Aorta (tissue), 5 donors: ENCODE measurements at regions not wholly inside any gene's neighbourhood (a gene's known extent, or its start where the extent isn't known, plus 50 kb on each side); places are given as distances from the start of the nearest gene placed in this dataset.

Experiments
- ATAC-seq: fragments of 200-7000 bp; cut with Tn5 transposase; one replicate; pipeline ENCODE4 v1.9.1; 2022; ENCODE audit warnings: moderate library complexity; ENCODE audit not compliant: low FRiP score
- DNase-seq, 2 donors: peaks; one replicate each; pipeline ENCODE4 v3.0.0-alpha.2; 2020
- H3K27ac ChIP-seq, 2 donors: one replicate each; pipeline ENCODE4 v1.5.1; 2013; ENCODE audit warnings: low read length in 2 of 2, mild to moderate bottlenecking in 2 of 2, moderate library complexity in 2 of 2, control low read depth in 1 of 2, inconsistent platforms in 1 of 2, low read depth in 1 of 2
- H3K27me3 ChIP-seq, 2 donors: one replicate each; pipeline ENCODE4 v1.6.1; 2013; ENCODE audit warnings: control low read depth in 1 of 2, low read length in 1 of 2, mild to moderate bottlenecking in 1 of 2, moderate library complexity in 1 of 2; ENCODE audit not compliant: insufficient read depth in 2 of 2, control insufficient read depth in 1 of 2
- H3K36me3 ChIP-seq, 2 donors: one replicate each; pipeline ENCODE4 v1.6.1; 2013; ENCODE audit warnings: control low read depth in 1 of 2, low read length in 1 of 2, mild to moderate bottlenecking in 1 of 2; ENCODE audit not compliant: insufficient read depth in 2 of 2, control insufficient read depth in 1 of 2
- H3K4me1 ChIP-seq, 2 donors: one replicate each; pipeline ENCODE4 v1.6.1; 2013; ENCODE audit warnings: low read length in 2 of 2, control low read depth in 1 of 2, mild to moderate bottlenecking in 1 of 2, moderate library complexity in 1 of 2; ENCODE audit not compliant: insufficient read depth in 2 of 2, control insufficient read depth in 1 of 2
- H3K4me3 ChIP-seq, 2 donors: one replicate each; pipeline ENCODE4 v1.5.1; 2013; ENCODE audit warnings: low read length in 2 of 2, control low read depth in 1 of 2, mild to moderate bottlenecking in 1 of 2
- H3K9me3 ChIP-seq: one replicate; pipeline ENCODE4 v1.6.1; 2013; ENCODE audit warnings: mild to moderate bottlenecking, low read length; ENCODE audit not compliant: control insufficient read depth
- WGBS, 2 donors: extraction: QIAGEN DNeasy Blood & Tissue Kit; methylation state at CpG; one replicate each; pipeline ENCODE4 v1.1.7; 2013; 5-methylcytosine and 5-hydroxymethylcytosine counted together
- intact Hi-C, 2 donors: fragments of 100-400 bp; cut with DNase I; formaldehyde crosslinking; loops; one replicate each; pipeline versions ENCODE4 v1.14.2 to v1.15.0; 2022
- donor health status: healthy with polysubstance abuse.
- donor health status: Bipolar disorder and iron deficiency.
- donor health status: DM: no; HTN: no; CAD: no.
- donor health status: DM: no; HTN: no; CAD: no.
- donor health status: DM: yes; HTN: yes; CAD: no.

DNA sequence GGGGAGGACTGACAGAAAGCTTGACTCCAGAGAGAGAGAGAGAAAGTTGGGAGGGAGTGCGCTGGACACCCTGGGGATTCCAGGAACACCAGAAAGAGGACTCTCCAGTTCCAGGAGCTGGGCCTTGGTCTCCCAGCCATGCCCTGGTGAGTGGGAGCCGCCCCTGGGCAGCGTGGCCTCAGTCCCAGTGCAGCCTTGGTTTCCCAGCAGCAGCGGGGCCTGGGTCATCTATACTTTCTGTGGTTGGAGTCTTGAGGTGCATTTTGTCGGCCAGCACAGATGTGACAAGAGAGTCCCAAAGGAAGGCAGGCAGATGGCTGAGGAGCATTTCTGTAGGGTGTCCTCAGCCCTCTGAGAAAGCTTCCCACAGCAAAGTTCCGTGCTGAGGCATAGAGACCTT lies 334.7 kb upstream of the ZNF32 start:
- H3K4me3 ChIP-seq, result no peak overlapping the region
- H3K9me3 ChIP-seq, result no peaks in the 10 kb centered on the region
- no peaks in the 10 kb centered on the region for H3K4me1 ChIP-seq
- no peak overlapping the region for H3K27ac ChIP-seq
- 96 to 98% methylated on average over 6 of the region's 6 CpGs for WGBS, 2 donors
- intact Hi-C loops, result no loop called here
- ATAC-seq, result no peak
- no peaks in the 10 kb centered on the region for H3K27me3 ChIP-seq
- H3K36me3 ChIP-seq, result no peaks in the 10 kb centered on the region
- no peak for DNase-seq

DNA sequence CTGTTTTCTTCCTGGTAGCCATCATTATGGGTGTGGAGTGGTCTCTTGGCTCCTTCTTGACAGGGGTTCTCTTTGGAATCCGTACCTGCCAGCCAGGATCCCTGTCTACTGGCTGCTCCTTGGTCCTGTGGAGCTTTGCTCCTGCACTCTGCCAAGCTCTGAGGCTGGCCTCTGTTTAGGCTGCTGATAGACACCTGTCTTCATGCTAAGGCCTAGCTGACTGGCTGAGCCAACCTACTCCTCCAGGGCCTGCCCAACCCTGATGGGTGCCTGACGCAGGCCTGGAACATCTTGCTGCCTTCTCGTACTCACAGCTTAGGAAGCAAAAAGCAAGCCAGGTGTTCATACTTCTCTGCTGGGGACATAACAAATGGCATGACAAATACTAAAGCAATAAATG lies 333.6 kb upstream of the ZNF32 start:
- intact Hi-C loops, result no loop called here
- DNase-seq (no peak), ATAC-seq (no peak)
- Histone ChIP-seq H3K27ac (no peak overlapping the region), H3K9me3 (no peaks in the 10 kb centered on the region), H3K27me3 (no peaks in the 10 kb centered on the region), H3K4me1 (no peaks in the 10 kb centered on the region), H3K36me3 (no peaks in the 10 kb centered on the region), H3K4me3 (no peak overlapping the region)
- WGBS, 2 donors, result 94 to 95% methylated on average over 3 of the region's 3 CpGs

DNA sequence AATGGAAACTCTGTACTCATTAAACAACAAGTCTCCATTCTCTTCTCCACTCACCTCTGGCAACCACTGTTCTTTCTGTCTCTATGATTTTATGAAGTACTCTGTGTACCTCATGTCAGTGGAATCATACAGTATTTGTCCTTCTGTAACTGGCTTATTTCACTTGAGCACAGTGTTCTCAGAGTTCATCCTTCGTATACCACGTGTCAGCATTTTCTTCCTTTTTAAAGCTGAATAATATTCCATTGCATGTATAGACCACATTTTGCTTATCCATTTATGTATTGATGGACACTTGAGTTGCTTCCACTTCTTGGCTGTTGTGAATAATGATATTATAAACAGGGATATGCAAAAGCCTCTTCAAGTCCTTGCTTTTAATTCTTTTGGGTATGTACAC lies 333.0 kb upstream of the ZNF32 start:
- Histone ChIP-seq H3K4me1 (no peaks in the 10 kb centered on the region), H3K4me3 (no peak overlapping the region), H3K27me3 (no peaks in the 10 kb centered on the region), H3K27ac (no peak overlapping the region), H3K36me3 (no peaks in the 10 kb centered on the region), H3K9me3 (no peaks in the 10 kb centered on the region)
- DNase-seq, result no peak
- intact Hi-C loops, result no loop called here
- 95% methylated on average over 2 of the region's 2 CpGs for WGBS, 2 donors
- no peak for ATAC-seq

DNA sequence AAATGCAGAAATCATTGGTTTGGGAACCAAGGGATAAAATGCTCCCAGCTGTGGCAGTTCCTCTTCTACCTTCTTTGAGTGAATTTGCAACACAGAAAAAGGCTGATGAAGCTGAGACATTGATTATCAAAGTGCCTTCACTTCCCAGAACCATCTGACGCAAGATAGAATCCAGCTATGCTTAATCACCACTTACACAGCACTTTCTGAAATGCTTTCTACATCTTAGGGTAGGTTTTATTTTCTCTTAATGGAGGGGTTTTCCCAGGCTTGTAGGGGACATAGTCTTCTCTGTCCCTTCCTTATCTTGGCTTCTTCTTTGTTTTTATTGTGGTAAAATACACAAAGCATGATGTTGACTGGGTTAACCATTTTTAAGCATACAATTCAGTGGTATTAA lies 332.6 kb upstream of the ZNF32 start:
- H3K27me3 ChIP-seq, result no peaks in the 10 kb centered on the region
- 82 to 97% methylated on average over 1 of the region's 1 CpG for WGBS, 2 donors
- H3K4me3 ChIP-seq, result no peak overlapping the region
- ATAC-seq, result no peak
- H3K9me3 ChIP-seq, result no peaks in the 10 kb centered on the region
- DNase-seq, result no peak
- no peaks in the 10 kb centered on the region for H3K36me3 ChIP-seq
- H3K27ac ChIP-seq, result no peak overlapping the region
- H3K4me1 ChIP-seq, result no peaks in the 10 kb centered on the region
- intact Hi-C loops, result no loop called here

DNA sequence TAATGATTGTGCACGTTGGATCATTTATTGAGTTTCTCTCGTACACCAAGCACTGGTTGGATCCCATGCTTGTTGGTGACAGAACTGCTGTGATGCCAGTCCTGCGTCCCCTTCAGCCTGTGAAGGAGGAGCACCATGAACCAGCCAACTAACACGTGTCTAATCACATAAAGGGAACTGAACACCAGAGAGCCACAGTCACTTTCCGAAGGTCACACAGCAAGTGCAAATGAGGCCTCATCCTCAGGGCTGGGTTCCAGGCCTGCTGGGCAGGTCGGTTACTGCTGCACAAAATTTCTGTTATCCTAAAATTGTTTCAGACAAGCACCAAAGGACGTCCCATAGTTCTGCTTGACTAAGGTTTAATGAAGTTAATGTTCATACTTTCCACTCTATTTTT lies 332.0 kb upstream of the ZNF32 start:
- Histone ChIP-seq H3K4me1 (no peaks in the 10 kb centered on the region), H3K27me3 (no peaks in the 10 kb centered on the region), H3K27ac (no peak overlapping the region), H3K4me3 (no peak overlapping the region), H3K9me3 (no peaks in the 10 kb centered on the region), H3K36me3 (no peaks in the 10 kb centered on the region)
- ATAC-seq (no peak), DNase-seq (no peak)
- intact Hi-C loops, result no loop called here
- WGBS, 2 donors, result 90 to 91% methylated on average over 7 of the region's 7 CpGs

DNA sequence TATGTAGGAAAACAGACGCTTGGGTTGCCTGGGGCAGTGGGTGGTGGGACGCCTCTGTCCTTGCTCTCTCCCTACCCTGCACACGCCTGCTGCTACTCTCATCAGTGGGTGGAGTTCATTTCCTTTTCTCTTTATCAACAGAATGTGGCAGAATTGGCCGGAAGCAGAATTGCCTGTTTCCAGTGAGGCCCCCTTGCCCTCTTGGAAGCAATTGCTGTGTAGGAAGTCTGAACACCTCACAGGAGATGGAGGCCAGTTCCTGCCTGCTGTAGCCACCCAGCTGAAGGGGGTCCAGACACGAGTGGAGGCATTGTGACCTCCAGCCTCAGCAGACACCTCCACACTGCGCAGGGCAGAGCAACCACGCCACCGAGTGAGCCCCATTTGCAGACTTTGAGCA lies 331.6 kb upstream of the ZNF32 start:
- Histone ChIP-seq H3K27ac (no peak overlapping the region), H3K4me1 (no peaks in the 10 kb centered on the region), H3K4me3 (no peak overlapping the region), H3K9me3 (no peaks in the 10 kb centered on the region), H3K27me3 (no peaks in the 10 kb centered on the region), H3K36me3 (no peaks in the 10 kb centered on the region)
- DNase-seq (no peak), ATAC-seq (no peak)
- 91 to 93% methylated on average over 8 of the region's 8 CpGs for WGBS, 2 donors
- intact Hi-C loops, result no loop called here

DNA sequence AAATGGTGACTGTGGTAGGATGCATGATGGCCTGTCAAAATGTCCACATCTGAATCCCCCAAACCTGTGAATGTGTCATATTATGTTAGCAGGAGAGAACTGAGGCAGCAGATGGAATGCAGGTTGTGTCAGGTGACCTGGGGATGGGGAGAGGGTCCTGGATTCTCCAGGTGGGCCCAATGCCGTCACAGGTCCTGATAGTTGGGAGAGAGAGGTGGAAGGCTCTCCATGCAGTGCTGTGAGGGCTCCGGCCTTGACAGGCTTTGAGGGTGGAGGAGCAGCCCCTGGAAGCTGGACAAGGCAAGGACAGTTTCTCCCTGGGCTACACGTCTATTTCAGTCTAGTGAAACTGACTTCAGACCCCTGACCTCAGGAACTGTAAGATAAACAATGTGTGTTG lies 330.9 kb upstream of the ZNF32 start:
- intact Hi-C loops, result no loop called here
- WGBS, 2 donors, result 87 to 88% methylated on average over 3 of the region's 3 CpGs

GRCh38 chr10:43978936-43979335 lies 330.3 kb upstream of the ZNF32 start:
- 91% methylated on average over 9 of the region's 9 CpGs for WGBS, 2 donors
- Histone ChIP-seq H3K4me1 (no peaks in the 10 kb centered on the region), H3K27ac (no peak overlapping the region), H3K36me3 (no peaks in the 10 kb centered on the region), H3K27me3 (no peaks in the 10 kb centered on the region), H3K4me3 (no peak overlapping the region), H3K9me3 (no peaks in the 10 kb centered on the region)
- intact Hi-C loops, result no loop called here
- ATAC-seq, result no peak
- DNase-seq, result no peak

More for the DNA sequence above, 330.9 kb upstream of the ZNF32 start:
- Histone ChIP-seq H3K4me1 (no peaks in the 10 kb centered on the region), H3K9me3 (no peaks in the 10 kb centered on the region), H3K27ac (no peak overlapping the region), H3K4me3 (no peak overlapping the region), H3K27me3 (no peaks in the 10 kb centered on the region), H3K36me3 (no peaks in the 10 kb centered on the region)
- ATAC-seq (no peak), DNase-seq (no peak)

DNA sequence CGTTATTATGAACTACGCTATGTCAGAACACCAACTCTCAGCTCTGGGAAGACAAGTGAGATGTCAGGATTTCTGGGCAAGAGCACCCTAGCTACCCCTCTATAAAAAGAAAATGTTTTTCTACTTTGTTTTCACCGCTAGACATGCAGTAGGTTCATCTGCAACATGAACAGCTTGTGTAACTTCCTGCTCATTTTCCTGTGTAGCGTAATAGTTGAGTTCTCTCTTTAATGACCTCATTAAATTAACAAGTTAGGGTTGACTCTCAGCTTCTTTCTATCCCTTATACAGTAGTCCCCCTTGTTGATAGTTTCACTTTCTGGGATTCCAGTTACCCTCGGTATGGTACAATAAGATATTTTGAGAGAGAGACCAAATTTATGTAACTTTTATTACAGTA lies 329.4 kb upstream of the ZNF32 start:
- Histone ChIP-seq H3K9me3 (no peaks in the 10 kb centered on the region), H3K4me1 (no peaks in the 10 kb centered on the region), H3K36me3 (no peaks in the 10 kb centered on the region), H3K4me3 (no peak overlapping the region), H3K27me3 (no peaks in the 10 kb centered on the region), H3K27ac (no peak overlapping the region)
- DNase-seq (no peak), ATAC-seq (no peak)
- intact Hi-C loops, result no loop called here
- WGBS, 2 donors, result 94 to 96% methylated on average over 5 of the region's 5 CpGs
